ENCODE measurements at regions not wholly inside any gene's neighbourhood (a gene's known extent, or its start where the extent isn't known, plus 50 kb on each side); places are given as distances from the start of the nearest gene placed in this dataset.

DNA sequence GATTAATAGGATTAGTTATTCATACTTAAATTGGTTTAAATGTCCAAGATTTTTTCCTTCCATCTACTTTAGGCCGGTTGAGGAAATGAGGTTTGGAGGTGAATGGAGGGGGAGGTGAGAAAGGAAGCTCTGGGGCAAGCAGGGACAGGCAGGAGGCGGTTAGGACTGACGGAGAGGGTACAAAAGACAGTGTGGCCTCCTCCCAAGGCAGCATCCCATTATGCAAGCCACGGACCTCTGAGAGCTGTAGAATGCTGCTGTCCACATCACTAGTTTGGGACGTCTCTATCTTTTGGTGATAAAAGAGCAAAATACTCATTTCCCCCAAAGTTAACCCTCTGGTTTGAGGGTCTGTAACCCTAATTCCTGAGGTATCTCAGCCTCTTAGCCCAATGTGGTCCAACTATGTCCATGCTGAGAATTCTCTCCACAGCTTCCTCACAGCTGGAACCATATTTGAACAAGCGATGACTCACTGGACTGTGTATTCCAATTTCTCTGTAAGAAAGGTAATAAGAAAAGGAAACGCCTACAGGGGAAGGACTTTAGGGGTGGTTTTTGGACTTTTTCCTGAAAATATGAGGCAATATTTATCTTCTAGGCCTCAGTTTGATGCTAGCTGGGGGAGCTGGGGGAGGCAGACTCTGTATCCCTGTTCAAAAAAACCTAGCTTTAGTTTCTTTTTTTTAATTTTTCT lies 172.2 kb downstream of the TFAP2B start:
- H3K4me3 ChIP-seq (IDR thresholded peaks at IDR 0.05; ENCODE audit: insufficient read depth, low read depth, low read length) = no peak overlapping the region
- no peaks in the 10 kb centered on the region for H3K27me3 ChIP-seq (ENCODE audit: insufficient read depth, low read depth)
- H3K27ac ChIP-seq = no peak overlapping the region
- H4K20me1 ChIP-seq (ENCODE audit: insufficient read depth) = no peaks in the 10 kb centered on the region
- no peaks in the 10 kb centered on the region for H3K4me1 ChIP-seq (ENCODE audit: low read depth, poor library complexity, severe bottlenecking)
- no peak overlapping the region for H3K4me2 ChIP-seq
- H3K79me2 ChIP-seq (ENCODE audit: insufficient read depth, low read depth) = no peaks in the 10 kb centered on the region
- no peak overlapping the region for H2AFZ ChIP-seq (ENCODE audit: low read depth)
- H3K36me3 ChIP-seq (ENCODE audit: insufficient read depth) = no peaks in the 10 kb centered on the region
- TF ChIP-seq, protein P1, sequence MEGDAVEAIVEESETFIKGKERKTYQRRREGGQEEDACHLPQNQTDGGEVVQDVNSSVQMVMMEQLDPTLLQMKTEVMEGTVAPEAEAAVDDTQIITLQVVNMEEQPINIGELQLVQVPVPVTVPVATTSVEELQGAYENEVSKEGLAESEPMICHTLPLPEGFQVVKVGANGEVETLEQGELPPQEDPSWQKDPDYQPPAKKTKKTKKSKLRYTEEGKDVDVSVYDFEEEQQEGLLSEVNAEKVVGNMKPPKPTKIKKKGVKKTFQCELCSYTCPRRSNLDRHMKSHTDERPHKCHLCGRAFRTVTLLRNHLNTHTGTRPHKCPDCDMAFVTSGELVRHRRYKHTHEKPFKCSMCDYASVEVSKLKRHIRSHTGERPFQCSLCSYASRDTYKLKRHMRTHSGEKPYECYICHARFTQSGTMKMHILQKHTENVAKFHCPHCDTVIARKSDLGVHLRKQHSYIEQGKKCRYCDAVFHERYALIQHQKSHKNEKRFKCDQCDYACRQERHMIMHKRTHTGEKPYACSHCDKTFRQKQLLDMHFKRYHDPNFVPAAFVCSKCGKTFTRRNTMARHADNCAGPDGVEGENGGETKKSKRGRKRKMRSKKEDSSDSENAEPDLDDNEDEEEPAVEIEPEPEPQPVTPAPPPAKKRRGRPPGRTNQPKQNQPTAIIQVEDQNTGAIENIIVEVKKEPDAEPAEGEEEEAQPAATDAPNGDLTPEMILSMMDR (conservative IDR thresholded peaks at IDR 0.05; ENCODE audit: low read depth, low read length) = no peak
- H3K9ac ChIP-seq = no peak overlapping the region

GRCh38 chr6:50992232-50992631 lies 173.6 kb downstream of the TFAP2B start:
- Histone ChIP-seq H3K79me2 (ENCODE audit: insufficient read depth, low read depth) (no peaks in the 10 kb centered on the region), H4K20me1 (ENCODE audit: insufficient read depth) (no peaks in the 10 kb centered on the region), H3K36me3 (ENCODE audit: insufficient read depth) (no peaks in the 10 kb centered on the region), H3K4me2 (no peak overlapping the region), H3K9ac (no peak overlapping the region), H3K4me3 (IDR thresholded peaks at IDR 0.05; ENCODE audit: insufficient read depth, low read depth, low read length) (no peak overlapping the region), H3K27ac (no peak overlapping the region), H2AFZ (ENCODE audit: low read depth) (no peak overlapping the region), H3K27me3 (ENCODE audit: insufficient read depth, low read depth) (no peaks in the 10 kb centered on the region), H3K4me1 (ENCODE audit: low read depth, poor library complexity, severe bottlenecking) (no peaks in the 10 kb centered on the region)
- TF ChIP-seq, protein P1 (conservative IDR thresholded peaks at IDR 0.05; ENCODE audit: low read depth, low read length) = no peak

DNA sequence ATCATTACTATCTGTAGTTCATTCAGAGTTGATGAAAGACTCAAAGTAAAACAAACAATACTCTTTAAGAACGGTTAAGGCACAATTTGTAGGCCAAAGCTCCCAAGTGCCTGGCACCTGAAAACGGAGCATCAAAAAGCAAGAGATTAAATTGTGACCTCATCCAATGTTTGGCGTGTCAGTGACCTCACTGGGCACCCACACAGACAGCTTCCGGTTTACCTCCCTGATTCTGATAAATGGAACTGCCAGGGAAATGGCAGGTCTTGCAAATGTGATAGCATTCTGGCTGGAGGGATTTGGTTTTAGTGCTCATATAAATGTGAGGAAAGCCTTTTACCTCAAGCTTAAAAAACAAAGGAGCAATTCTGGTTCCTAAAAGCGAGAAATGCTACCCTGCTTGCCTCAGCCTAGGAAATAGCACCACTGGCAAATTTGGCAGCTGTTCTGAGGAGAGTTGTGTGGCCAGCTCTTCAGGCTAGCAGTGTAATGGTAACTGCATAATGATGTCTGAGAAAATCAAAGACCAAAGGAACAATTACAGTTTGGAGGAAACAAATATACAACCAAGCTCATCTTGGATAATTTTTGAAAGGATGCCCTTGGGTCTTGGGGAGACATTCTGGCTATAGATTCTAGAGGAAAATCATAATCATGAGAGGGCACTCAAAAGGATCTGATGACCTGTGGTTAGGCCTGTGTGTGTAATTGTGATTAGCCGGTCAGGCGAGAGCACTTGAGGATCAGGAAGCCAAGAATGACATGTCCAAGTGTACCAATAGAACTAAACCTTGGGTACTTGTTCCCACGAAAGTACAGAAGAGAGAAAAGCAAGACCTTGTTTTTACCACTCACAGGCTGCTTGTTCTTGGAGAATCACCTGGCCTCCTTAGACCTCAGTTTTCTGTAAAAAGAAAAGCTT lies 174.3 kb downstream of the TFAP2B start:
- TF ChIP-seq, protein P1 (conservative IDR thresholded peaks at IDR 0.05; ENCODE audit: low read depth, low read length) = no peak
- Histone ChIP-seq H3K79me2 (ENCODE audit: insufficient read depth, low read depth) (no peaks in the 10 kb centered on the region), H3K4me1 (ENCODE audit: low read depth, poor library complexity, severe bottlenecking) (no peaks in the 10 kb centered on the region), H3K27ac (no peak overlapping the region), H4K20me1 (ENCODE audit: insufficient read depth) (no peaks in the 10 kb centered on the region), H3K36me3 (ENCODE audit: insufficient read depth) (no peaks in the 10 kb centered on the region), H3K9ac (no peak overlapping the region), H3K4me3 (IDR thresholded peaks at IDR 0.05; ENCODE audit: insufficient read depth, low read depth, low read length) (no peak overlapping the region), H2AFZ (ENCODE audit: low read depth) (no peak overlapping the region), H3K27me3 (ENCODE audit: insufficient read depth, low read depth) (no peaks in the 10 kb centered on the region), H3K4me2 (no peak overlapping the region)

DNA sequence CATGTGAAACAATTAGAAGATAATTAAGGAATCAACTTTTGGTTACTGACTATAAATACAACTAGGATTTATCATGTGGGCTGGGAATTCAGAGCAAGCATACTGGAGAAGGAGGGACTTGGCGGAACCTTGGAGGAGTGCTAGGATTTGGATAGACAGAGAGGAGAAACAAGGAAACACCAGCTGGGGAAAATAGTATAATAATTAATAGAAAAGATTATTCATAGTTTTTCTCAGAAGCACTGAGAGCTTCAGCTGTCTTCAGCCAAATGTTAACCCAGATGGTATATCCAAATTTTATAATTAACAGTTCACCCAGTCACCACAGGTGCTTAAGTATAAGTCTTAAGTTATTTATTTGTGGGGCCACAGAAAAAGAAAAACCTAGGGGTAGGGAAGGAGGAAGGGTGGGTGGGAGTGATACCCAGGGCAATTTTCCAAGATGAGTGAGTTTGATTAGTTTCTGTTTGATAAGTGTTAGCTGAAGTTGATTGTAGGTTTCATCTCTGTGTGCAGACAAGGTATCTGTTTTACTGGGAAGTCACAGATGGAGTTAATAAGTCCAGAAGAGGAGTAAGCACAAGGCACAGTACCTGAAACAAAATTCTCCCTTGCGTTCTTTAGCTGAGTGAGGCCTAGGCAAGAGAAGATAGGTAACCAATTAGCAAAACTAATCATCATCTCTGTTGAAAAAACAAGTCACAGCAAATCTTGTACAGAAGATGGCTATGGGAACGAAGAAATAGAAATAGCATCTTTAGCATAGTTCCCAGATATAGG lies 175.5 kb downstream of the TFAP2B start:
- H3K4me2 ChIP-seq = no peak overlapping the region
- no peaks in the 10 kb centered on the region for H4K20me1 ChIP-seq (ENCODE audit: insufficient read depth)
- no peaks in the 10 kb centered on the region for H3K27me3 ChIP-seq (ENCODE audit: insufficient read depth, low read depth)
- no peak overlapping the region for H3K9ac ChIP-seq
- H3K36me3 ChIP-seq (ENCODE audit: insufficient read depth) = no peaks in the 10 kb centered on the region
- H3K4me1 ChIP-seq (ENCODE audit: low read depth, poor library complexity, severe bottlenecking) = no peaks in the 10 kb centered on the region
- H2AFZ ChIP-seq (ENCODE audit: low read depth) = no peak overlapping the region
- no peaks in the 10 kb centered on the region for H3K79me2 ChIP-seq (ENCODE audit: insufficient read depth, low read depth)
- H3K27ac ChIP-seq = no peak overlapping the region
- H3K4me3 ChIP-seq (IDR thresholded peaks at IDR 0.05; ENCODE audit: insufficient read depth, low read depth, low read length) = no peak overlapping the region
- TF ChIP-seq, protein P1 (conservative IDR thresholded peaks at IDR 0.05; ENCODE audit: low read depth, low read length) = no peak
